ENCODE measurements at regions not wholly inside any gene's neighbourhood (a gene's known extent, or its start where the extent isn't known, plus 50 kb on each side); places are given as distances from the start of the nearest gene placed in this dataset.

GRCh38 chr12:25017336-25017735 lies 68.4 kb upstream of the BCAT1 start:
- intact Hi-C loops (cut with DNase I; ENCODE audit: low total_unique reads) (no loop called here), in situ Hi-C loops (cut with MboI; ENCODE audit: low sequenced_read_pairs in 4 of 4) (no loop called here)
- Histone ChIP-seq H3K36me3 (no peaks in the 10 kb centered on the region), H3K27ac (no peak overlapping the region), H3K9me3 (no peaks in the 10 kb centered on the region), H3K4me3 (no peak overlapping the region), H3K4me1 (no peaks in the 10 kb centered on the region), H3K27me3 (no peaks in the 10 kb centered on the region)
- TF ChIP-seq, protein P1, sequence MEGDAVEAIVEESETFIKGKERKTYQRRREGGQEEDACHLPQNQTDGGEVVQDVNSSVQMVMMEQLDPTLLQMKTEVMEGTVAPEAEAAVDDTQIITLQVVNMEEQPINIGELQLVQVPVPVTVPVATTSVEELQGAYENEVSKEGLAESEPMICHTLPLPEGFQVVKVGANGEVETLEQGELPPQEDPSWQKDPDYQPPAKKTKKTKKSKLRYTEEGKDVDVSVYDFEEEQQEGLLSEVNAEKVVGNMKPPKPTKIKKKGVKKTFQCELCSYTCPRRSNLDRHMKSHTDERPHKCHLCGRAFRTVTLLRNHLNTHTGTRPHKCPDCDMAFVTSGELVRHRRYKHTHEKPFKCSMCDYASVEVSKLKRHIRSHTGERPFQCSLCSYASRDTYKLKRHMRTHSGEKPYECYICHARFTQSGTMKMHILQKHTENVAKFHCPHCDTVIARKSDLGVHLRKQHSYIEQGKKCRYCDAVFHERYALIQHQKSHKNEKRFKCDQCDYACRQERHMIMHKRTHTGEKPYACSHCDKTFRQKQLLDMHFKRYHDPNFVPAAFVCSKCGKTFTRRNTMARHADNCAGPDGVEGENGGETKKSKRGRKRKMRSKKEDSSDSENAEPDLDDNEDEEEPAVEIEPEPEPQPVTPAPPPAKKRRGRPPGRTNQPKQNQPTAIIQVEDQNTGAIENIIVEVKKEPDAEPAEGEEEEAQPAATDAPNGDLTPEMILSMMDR (IDR thresholded peaks at IDR 0.05 in 4 of 5, conservative IDR thresholded peaks at IDR 0.05 in 1 of 5): no peak
- TF ChIP-seq POLR2A (IDR thresholded peaks at IDR 0.05): no peak
- no peak for ATAC-seq
- DNase-seq: no peak

- no peaks in the 10 kb centered on the region for H3K9me3 ChIP-seq
- DNase-seq (no peak), ATAC-seq (no peak)
- in situ Hi-C loops (cut with MboI; ENCODE audit: low sequenced_read_pairs in 4 of 4) (no loop called here), intact Hi-C loops (cut with DNase I; ENCODE audit: low total_unique reads) (no loop called here)
- no peaks in the 10 kb centered on the region for H3K27me3 ChIP-seq
- TF ChIP-seq POLR2A (IDR thresholded peaks at IDR 0.05): no peak
- TF ChIP-seq, protein P1 (IDR thresholded peaks at IDR 0.05 in 4 of 5, conservative IDR thresholded peaks at IDR 0.05 in 1 of 5): no peak
- H3K36me3 ChIP-seq: no peaks in the 10 kb centered on the region
- H3K27ac ChIP-seq: no peak overlapping the region
- H3K4me1 ChIP-seq: no peaks in the 10 kb centered on the region
- no peak overlapping the region for H3K4me3 ChIP-seq
Observed at GRCh38 chr12:25014961-25015360, 66.1 kb upstream of the BCAT1 start.

DNA sequence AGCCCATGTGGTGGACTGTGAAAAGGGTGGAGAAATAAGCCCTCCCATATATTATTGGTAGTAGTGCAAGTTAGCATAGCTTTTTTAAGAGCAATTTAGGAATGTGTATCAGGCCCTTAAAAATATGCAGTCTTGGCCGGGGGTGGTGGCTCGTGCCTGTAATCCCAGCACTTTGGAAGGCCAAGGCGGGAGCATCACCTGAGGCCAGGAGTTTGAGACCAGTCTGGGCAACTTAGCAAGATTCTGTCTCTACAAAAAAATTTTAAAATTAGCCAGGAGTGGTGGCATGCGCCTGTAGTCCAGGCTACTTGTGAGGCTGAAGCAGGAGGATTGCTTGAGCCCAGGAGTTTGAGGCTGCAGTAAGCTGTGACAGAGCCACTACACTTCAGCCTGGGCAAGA lies 64.2 kb upstream of the BCAT1 start:
- no peak for DNase-seq
- no peak for TF ChIP-seq POLR2A (IDR thresholded peaks at IDR 0.05)
- TF ChIP-seq, protein P1 (IDR thresholded peaks at IDR 0.05 in 4 of 5, conservative IDR thresholded peaks at IDR 0.05 in 1 of 5): no peak
- Histone ChIP-seq H3K27me3 (no peaks in the 10 kb centered on the region), H3K36me3 (no peaks in the 10 kb centered on the region), H3K27ac (no peak overlapping the region), H3K4me3 (no peak overlapping the region), H3K4me1 (no peaks in the 10 kb centered on the region), H3K9me3 (no peaks in the 10 kb centered on the region)
- in situ Hi-C loops (cut with MboI; ENCODE audit: low sequenced_read_pairs in 4 of 4) (no loop called here), intact Hi-C loops (cut with DNase I; ENCODE audit: low total_unique reads) (no loop called here)
- no peak for ATAC-seq

DNA sequence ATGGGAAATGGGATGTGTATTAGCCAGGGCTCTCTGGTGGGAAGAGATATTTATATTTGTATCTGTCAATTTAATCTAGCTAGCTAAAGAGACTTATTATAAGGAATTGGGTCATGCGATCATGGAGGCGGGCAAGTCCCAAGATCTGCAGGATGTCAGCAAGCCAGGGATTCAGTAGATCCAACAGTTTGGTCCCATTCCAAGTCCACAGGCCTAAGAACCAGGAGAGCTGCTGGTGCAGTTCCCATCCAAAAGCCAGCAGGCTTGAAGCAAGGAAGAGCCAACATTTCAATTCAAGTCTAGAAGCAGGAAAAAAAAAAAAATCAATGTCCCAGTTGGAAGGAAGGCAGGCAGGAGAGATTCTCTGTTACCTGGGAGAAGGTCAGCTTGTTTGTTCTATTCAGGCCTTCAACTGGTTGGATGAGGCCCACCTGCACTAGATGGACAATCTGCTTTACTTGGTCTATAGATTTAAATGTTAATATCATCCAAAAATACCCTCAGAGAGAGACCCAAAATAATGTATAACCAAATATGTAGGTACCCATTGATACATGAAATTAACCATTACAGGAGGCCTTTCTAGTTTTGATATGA lies 60.7 kb upstream of the BCAT1 start:
- ATAC-seq (no peak), DNase-seq (no peak)
- in situ Hi-C loops (cut with MboI; ENCODE audit: low sequenced_read_pairs in 4 of 4) (no loop called here), intact Hi-C loops (cut with DNase I; ENCODE audit: low total_unique reads) (no loop called here)
- H3K36me3 ChIP-seq: no peaks in the 10 kb centered on the region
- H3K4me1 ChIP-seq: no peaks in the 10 kb centered on the region
- H3K9me3 ChIP-seq: no peaks in the 10 kb centered on the region
- no peaks in the 10 kb centered on the region for H3K27me3 ChIP-seq
- no peak overlapping the region for H3K27ac ChIP-seq
- TF ChIP-seq POLR2A (IDR thresholded peaks at IDR 0.05): no peak
- TF ChIP-seq, protein P1 (IDR thresholded peaks at IDR 0.05 in 4 of 5, conservative IDR thresholded peaks at IDR 0.05 in 1 of 5): no peak
- H3K4me3 ChIP-seq: no peak overlapping the region

DNA sequence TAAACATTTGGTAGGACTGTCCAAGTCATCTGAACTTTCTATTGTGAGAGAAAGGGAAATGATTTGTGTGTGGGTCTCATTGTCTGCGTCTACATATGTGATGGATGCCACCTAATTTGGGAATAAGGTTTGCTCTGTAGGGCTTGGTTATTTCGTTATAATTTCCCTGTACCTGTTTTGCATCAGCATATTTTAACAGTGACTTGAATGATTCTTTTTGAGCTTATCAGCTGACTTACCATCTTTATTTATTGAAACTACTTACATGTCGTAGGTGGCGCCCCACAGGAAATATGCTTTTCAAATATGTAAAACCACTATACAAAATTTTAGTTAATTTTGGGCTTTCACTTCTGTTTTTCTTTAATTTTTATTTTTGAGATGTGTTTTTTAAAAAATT lies 56.5 kb upstream of the BCAT1 start:
- ATAC-seq (no peak), DNase-seq (no peak)
- H3K4me3 ChIP-seq: no peak overlapping the region
- H3K9me3 ChIP-seq: no peaks in the 10 kb centered on the region
- intact Hi-C loops (cut with DNase I; ENCODE audit: low total_unique reads) (no loop called here), in situ Hi-C loops (cut with MboI; ENCODE audit: low sequenced_read_pairs in 4 of 4) (no loop called here)
- no peaks in the 10 kb centered on the region for H3K36me3 ChIP-seq
- no peaks in the 10 kb centered on the region for H3K27me3 ChIP-seq
- TF ChIP-seq, protein P1 (IDR thresholded peaks at IDR 0.05 in 4 of 5, conservative IDR thresholded peaks at IDR 0.05 in 1 of 5): no peak
- TF ChIP-seq POLR2A (IDR thresholded peaks at IDR 0.05): no peak
- H3K4me1 ChIP-seq: no peaks in the 10 kb centered on the region
- H3K27ac ChIP-seq: no peak overlapping the region

Measured in gastrocnemius medialis (tissue), 4 donors.